ENCODE measurements at regions not wholly inside any gene's neighbourhood (a gene's known extent, or its start where the extent isn't known, plus 50 kb on each side); places are given as distances from the start of the nearest gene placed in this dataset.

GRCh38 chr1:55773211-55773940, 558.2 kb upstream of the USP24 start:
- TF ChIP-seq POLR2A (IDR thresholded peaks at IDR 0.05): no peak
- TF ChIP-seq, protein P1, sequence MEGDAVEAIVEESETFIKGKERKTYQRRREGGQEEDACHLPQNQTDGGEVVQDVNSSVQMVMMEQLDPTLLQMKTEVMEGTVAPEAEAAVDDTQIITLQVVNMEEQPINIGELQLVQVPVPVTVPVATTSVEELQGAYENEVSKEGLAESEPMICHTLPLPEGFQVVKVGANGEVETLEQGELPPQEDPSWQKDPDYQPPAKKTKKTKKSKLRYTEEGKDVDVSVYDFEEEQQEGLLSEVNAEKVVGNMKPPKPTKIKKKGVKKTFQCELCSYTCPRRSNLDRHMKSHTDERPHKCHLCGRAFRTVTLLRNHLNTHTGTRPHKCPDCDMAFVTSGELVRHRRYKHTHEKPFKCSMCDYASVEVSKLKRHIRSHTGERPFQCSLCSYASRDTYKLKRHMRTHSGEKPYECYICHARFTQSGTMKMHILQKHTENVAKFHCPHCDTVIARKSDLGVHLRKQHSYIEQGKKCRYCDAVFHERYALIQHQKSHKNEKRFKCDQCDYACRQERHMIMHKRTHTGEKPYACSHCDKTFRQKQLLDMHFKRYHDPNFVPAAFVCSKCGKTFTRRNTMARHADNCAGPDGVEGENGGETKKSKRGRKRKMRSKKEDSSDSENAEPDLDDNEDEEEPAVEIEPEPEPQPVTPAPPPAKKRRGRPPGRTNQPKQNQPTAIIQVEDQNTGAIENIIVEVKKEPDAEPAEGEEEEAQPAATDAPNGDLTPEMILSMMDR (IDR thresholded peaks at IDR 0.05): no peak
